HG03097 (cell line): ENCODE measurements at regions not wholly inside any gene's neighbourhood (a gene's known extent, or its start where the extent isn't known, plus 50 kb on each side); places are given as distances from the start of the nearest gene placed in this dataset.

Source experiments
- ATAC-seq: cut with Tn5 transposase; IDR thresholded peaks from one replicate; pipeline ENCODE4 v1.9.1; 2021; ENCODE audit not compliant: unreplicated experiment, low FRiP score

GRCh38 chr2:153043385-153043784, 325.0 kb downstream of the ARL6IP6 start:
- no peak for ATAC-seq

- no peak for ATAC-seq
Observed at GRCh38 chr2:153028626-153029025, 310.2 kb downstream of the ARL6IP6 start.

GRCh38 chr2:153027533-153027932, 309.1 kb downstream of the ARL6IP6 start:
- ATAC-seq = no peak

- no peak for ATAC-seq
Observed at GRCh38 chr2:153020201-153020600, 301.8 kb downstream of the ARL6IP6 start.

- no peak for ATAC-seq
Observed at GRCh38 chr2:153005071-153005730, 286.8 kb downstream of the ARL6IP6 start.

GRCh38 chr2:153004627-153005026, 286.2 kb downstream of the ARL6IP6 start:
- no peak for ATAC-seq

- ATAC-seq = no peak
Observed at GRCh38 chr2:152974146-152974545, 255.7 kb downstream of the ARL6IP6 start.

- ATAC-seq = no peak
Observed at GRCh38 chr2:152971685-152972084, 253.3 kb downstream of the ARL6IP6 start.

GRCh38 chr2:152962446-152962845, 244.0 kb downstream of the ARL6IP6 start:
- no peak for ATAC-seq

- no peak for ATAC-seq
Observed at GRCh38 chr2:152961351-152961750, 242.9 kb downstream of the ARL6IP6 start.

- ATAC-seq = no peak
Observed at GRCh38 chr2:152950126-152950525, 231.7 kb downstream of the ARL6IP6 start.

GRCh38 chr2:152944099-152944498, 225.7 kb downstream of the ARL6IP6 start:
- no peak for ATAC-seq

- ATAC-seq = no peak
Observed at GRCh38 chr2:152942940-152943440, 224.6 kb downstream of the ARL6IP6 start.

- no peak for ATAC-seq
Observed at GRCh38 chr2:152930501-152930900, 212.1 kb downstream of the ARL6IP6 start.

GRCh38 chr2:152929628-152930027, 211.2 kb downstream of the ARL6IP6 start:
- ATAC-seq = no peak

GRCh38 chr2:152925547-152926448, 207.4 kb downstream of the ARL6IP6 start:
- peak; percentile 92 for ATAC-seq

GRCh38 chr2:152924722-152925121, 206.3 kb downstream of the ARL6IP6 start:
- ATAC-seq = no peak

GRCh38 chr2:152924219-152924618, 205.8 kb downstream of the ARL6IP6 start:
- no peak for ATAC-seq

GRCh38 chr2:152920846-152921245, 202.4 kb downstream of the ARL6IP6 start:
- ATAC-seq = no peak

GRCh38 chr2:152910970-152911369, 192.6 kb downstream of the ARL6IP6 start:
- no peak for ATAC-seq

- no peak for ATAC-seq
Observed at GRCh38 chr2:152907046-152907445, 188.6 kb downstream of the ARL6IP6 start.

GRCh38 chr2:152894051-152894450, 175.6 kb downstream of the ARL6IP6 start:
- ATAC-seq = no peak
